Astrocyte (in vitro differentiated cells and primary cell): ENCODE measurements at regions not wholly inside any gene's neighbourhood (a gene's known extent, or its start where the extent isn't known, plus 50 kb on each side); places are given as distances from the start of the nearest gene placed in this dataset.

ENCODE experiments used
- CTCF ChIP-seq: IDR thresholded peaks from 2 replicates; pipeline ENCODE4 v1.5.1; 2011; ENCODE audit warnings: low read depth, mild to moderate bottlenecking, inconsistent platforms, low read length, moderate library complexity; ENCODE audit not compliant: insufficient read depth
- EZH2 ChIP-seq: IDR thresholded peaks from 2 replicates; pipeline ENCODE4 v1.6.1; 2012; ENCODE audit warnings: mild to moderate bottlenecking, low read length, inconsistent platforms; ENCODE audit not compliant: insufficient read depth

GRCh38 chr6:144667532-144668503 lies 382.7 kb downstream of the UTRN start:
- TF ChIP-seq CTCF (no peak), EZH2 (no peak)
